Mesenchymal stem cell (in vitro differentiated cells and primary cell): ENCODE measurements at regions not wholly inside any gene's neighbourhood (a gene's known extent, or its start where the extent isn't known, plus 50 kb on each side); places are given as distances from the start of the nearest gene placed in this dataset.
"Not testable (repeated sequence)": the region's sequence is repeated elsewhere in the genome, so short reads cannot be mapped to it uniquely, and the experiment has no call there.

Experiments
- DNase-seq: peaks from one replicate; pipeline ENCODE4 v3.0.0-alpha.2; 2013
- H2AFZ ChIP-seq: one replicate; pipeline ENCODE4 v1.6.1; 2013; ENCODE audit warnings: low read depth, mild to moderate bottlenecking, control low read depth, inconsistent platforms, low read length, moderate library complexity
- H2AK5ac ChIP-seq: 2 replicates; pipeline ENCODE4 v1.6.1; 2013; ENCODE audit warnings: low read length, moderate library complexity, mild to moderate bottlenecking, inconsistent platforms; ENCODE audit not compliant: severe bottlenecking
- H2BK120ac ChIP-seq: one replicate; pipeline ENCODE4 v1.6.1; 2013; ENCODE audit warnings: low read depth, mild to moderate bottlenecking, inconsistent platforms, low read length, moderate library complexity
- H2BK12ac ChIP-seq, 2 experiments: one replicate each; pipeline ENCODE4 v1.6.1; 2013; ENCODE audit warnings: inconsistent platforms in 2 of 2, low read length in 2 of 2, mild to moderate bottlenecking in 2 of 2, moderate library complexity in 2 of 2, control low read depth in 1 of 2
- H2BK15ac ChIP-seq: one replicate; pipeline ENCODE4 v1.6.1; 2013; ENCODE audit warnings: mild to moderate bottlenecking, low read depth, inconsistent platforms; ENCODE audit not compliant: poor library complexity, severe bottlenecking
- H2BK5ac ChIP-seq: 2 replicates; pipeline ENCODE4 v1.6.1; 2013; ENCODE audit warnings: low read depth, mild to moderate bottlenecking, low read length, control low read depth, inconsistent platforms; ENCODE audit not compliant: poor library complexity, severe bottlenecking
- H3K14ac ChIP-seq, 2 experiments: one replicate each; pipeline ENCODE4 v1.6.1; 2013; ENCODE audit warnings: inconsistent platforms in 2 of 2, low read length in 2 of 2, control low read depth in 1 of 2, mild to moderate bottlenecking in 1 of 2, moderate library complexity in 1 of 2
- H3K18ac ChIP-seq, 2 experiments: one replicate each; pipeline ENCODE4 v1.6.1; 2013; ENCODE audit warnings: inconsistent platforms in 2 of 2, low read length in 2 of 2, control low read depth in 1 of 2, low read depth in 1 of 2, mild to moderate bottlenecking in 1 of 2
- H3K23ac ChIP-seq, 2 experiments: one replicate each; pipeline ENCODE4 v1.6.1; 2013; ENCODE audit warnings: inconsistent platforms in 2 of 2, low read length in 2 of 2, mild to moderate bottlenecking in 2 of 2, moderate library complexity in 2 of 2, control low read depth in 1 of 2
- H3K27ac ChIP-seq: 2 replicates; pipeline ENCODE4 v1.5.1; 2013; ENCODE audit warnings: mild to moderate bottlenecking, moderate library complexity, low read length, control low read depth, inconsistent platforms; ENCODE audit not compliant: poor library complexity, severe bottlenecking
- H3K27me3 ChIP-seq, 2 experiments: 2 replicates each; pipeline versions ENCODE4 v1.6.1 to v1.7.0; 2013; ENCODE audit warnings: low read length in 2 of 2, mild to moderate bottlenecking in 2 of 2, moderate library complexity in 2 of 2, control low read depth in 1 of 2, inconsistent platforms in 1 of 2; ENCODE audit not compliant: control insufficient read depth in 1 of 2, insufficient read depth in 1 of 2
- H3K36me3 ChIP-seq, 2 experiments: 2 replicates each; pipeline versions ENCODE4 v1.6.1 to v1.7.0; 2013; ENCODE audit warnings: low read length in 2 of 2, control low read depth in 1 of 2, inconsistent platforms in 1 of 2, low read depth in 1 of 2, mild to moderate bottlenecking in 1 of 2; ENCODE audit not compliant: insufficient read depth in 2 of 2, control insufficient read depth in 1 of 2
- H3K4ac ChIP-seq, 2 experiments: one replicate each; pipeline ENCODE4 v1.6.1; 2013; ENCODE audit warnings: inconsistent platforms in 2 of 2, low read length in 2 of 2, mild to moderate bottlenecking in 2 of 2, moderate library complexity in 2 of 2, control low read depth in 1 of 2, low read depth in 1 of 2
- H3K4me1 ChIP-seq: 2 replicates; pipeline ENCODE4 v1.6.1; 2013; ENCODE audit warnings: low read depth, low read length, control low read depth; ENCODE audit not compliant: control insufficient read depth, insufficient read depth
- H3K4me2 ChIP-seq: 2 replicates; pipeline ENCODE4 v1.6.1; 2013; ENCODE audit warnings: low read length, mild to moderate bottlenecking, inconsistent platforms; ENCODE audit not compliant: poor library complexity, severe bottlenecking
- H3K4me3 ChIP-seq, 2 experiments: 2 replicates each; pipeline versions ENCODE4 v1.5.1 to v1.7.0; 2013; ENCODE audit warnings: low read length in 2 of 2, mild to moderate bottlenecking in 2 of 2, control low read depth in 1 of 2, low read depth in 1 of 2; ENCODE audit not compliant: insufficient read depth in 1 of 2
- H3K79me1 ChIP-seq: replicated peaks from 2 replicates; pipeline ENCODE4 v1.6.1; 2013; ENCODE audit warnings: mild to moderate bottlenecking, control low read depth, low read length, inconsistent platforms; ENCODE audit not compliant: poor library complexity, severe bottlenecking
- H3K9ac ChIP-seq: 2 replicates; pipeline ENCODE4 v1.7.0; 2013; ENCODE audit warnings: mild to moderate bottlenecking, low read length, moderate library complexity
- H3K9me3 ChIP-seq: 2 replicates; pipeline ENCODE4 v1.7.0; 2013; ENCODE audit warnings: mild to moderate bottlenecking, low read length; ENCODE audit not compliant: control insufficient read depth
- H4K8ac ChIP-seq: one replicate; pipeline ENCODE4 v1.6.1; 2013; ENCODE audit warnings: inconsistent platforms, mild to moderate bottlenecking, low read length, moderate library complexity
- H4K91ac ChIP-seq: one replicate; pipeline ENCODE4 v1.6.1; 2013; ENCODE audit warnings: mild to moderate bottlenecking, low read length, inconsistent platforms
- whole genome bisulfite sequencing: methylation state at CpG from one replicate; pipeline ENCODE4 v1.1.7; 2013; ENCODE audit warnings: mixed read lengths; 5-methylcytosine and 5-hydroxymethylcytosine counted together

- H3K27me3 ChIP-seq, result no peaks in the 10 kb centered on the region
- 65% methylated on average over 2 of the region's 3 CpGs for WGBS
- no peaks in the 10 kb centered on the region for H3K79me1 ChIP-seq
- no peak overlapping the region for H4K91ac ChIP-seq
- no peak overlapping the region for H3K4me3 ChIP-seq
- H3K9ac ChIP-seq, result no peak overlapping the region
- no peak overlapping the region for H2BK120ac ChIP-seq
- no peak overlapping the region for H2BK12ac ChIP-seq
- H3K36me3 ChIP-seq, result no peaks in the 10 kb centered on the region
- no peak overlapping the region for H3K18ac ChIP-seq
- H3K27ac ChIP-seq, result no peak overlapping the region
- no peak for DNase-seq
- no peaks in the 10 kb centered on the region for H3K4me1 ChIP-seq
- no peak overlapping the region for H3K4me2 ChIP-seq
- no peak overlapping the region for H3K14ac ChIP-seq
- no peak overlapping the region for H3K4ac ChIP-seq
- no peak overlapping the region for H2AFZ ChIP-seq
- no peak overlapping the region for H3K23ac ChIP-seq
- H3K9me3 ChIP-seq, result no peaks in the 10 kb centered on the region
- no peak overlapping the region for H2AK5ac ChIP-seq
- H2BK15ac ChIP-seq, result no peak overlapping the region
- no peak overlapping the region for H2BK5ac ChIP-seq
- no peak overlapping the region for H4K8ac ChIP-seq
Observed at GRCh38 chr18:55735199-55735855, 147.3 kb upstream of the TCF4 start.

GRCh38 chr18:55732227-55733106, 144.5 kb upstream of the TCF4 start:
- WGBS, result 97% methylated on average over 2 of the region's 2 CpGs
- peak; percentile 24 for DNase-seq
- H3K9ac ChIP-seq, result peak overlapping the region; percentile 26

GRCh38 chr18:55731594-55732042, 143.6 kb upstream of the TCF4 start:
- H3K27ac ChIP-seq, result no peak overlapping the region
- no peaks in the 10 kb centered on the region for H3K9me3 ChIP-seq
- H3K27me3 ChIP-seq, result no peaks in the 10 kb centered on the region
- H3K79me1 ChIP-seq, result no peaks in the 10 kb centered on the region
- H3K4me3 ChIP-seq, result no peak overlapping the region
- H2BK120ac ChIP-seq, result no peak overlapping the region
- no peaks in the 10 kb centered on the region for H3K36me3 ChIP-seq
- no peak overlapping the region for H3K14ac ChIP-seq
- H4K8ac ChIP-seq, result no peak overlapping the region
- no peak overlapping the region for H4K91ac ChIP-seq
- H3K23ac ChIP-seq, result no peak overlapping the region
- H3K4ac ChIP-seq, result no peak overlapping the region
- no peak overlapping the region for H3K4me2 ChIP-seq
- no peak overlapping the region for H3K18ac ChIP-seq
- H2AFZ ChIP-seq, result no peak overlapping the region
- H3K9ac ChIP-seq, result peak overlapping the region; percentile 26
- H2BK15ac ChIP-seq, result no peak overlapping the region
- WGBS, result 93% methylated on average over 3 of the region's 4 CpGs
- H2AK5ac ChIP-seq, result no peak overlapping the region
- DNase-seq, result no peak
- no peak overlapping the region for H2BK5ac ChIP-seq
- no peaks in the 10 kb centered on the region for H3K4me1 ChIP-seq
- H2BK12ac ChIP-seq, result no peak overlapping the region

More at GRCh38 chr18:55732227-55733106, 144.5 kb upstream of the TCF4 start:
- no peak overlapping the region for H2AFZ ChIP-seq
- no peaks in the 10 kb centered on the region for H3K4me1 ChIP-seq
- no peak overlapping the region for H2AK5ac ChIP-seq
- H3K27ac ChIP-seq, result no peak overlapping the region
- H3K9me3 ChIP-seq, result no peaks in the 10 kb centered on the region
- H4K8ac ChIP-seq, result no peak overlapping the region
- no peak overlapping the region for H3K4me3 ChIP-seq
- H3K4ac ChIP-seq, result no peak overlapping the region
- no peaks in the 10 kb centered on the region for H3K27me3 ChIP-seq
- no peaks in the 10 kb centered on the region for H3K36me3 ChIP-seq
- H3K14ac ChIP-seq, result no peak overlapping the region
- H3K18ac ChIP-seq, result no peak overlapping the region
- H3K23ac ChIP-seq, result no peak overlapping the region
- H2BK12ac ChIP-seq, result peak overlapping the region in 1 of 2 experiments; percentile 46
- no peak overlapping the region for H2BK5ac ChIP-seq
- no peak overlapping the region for H4K91ac ChIP-seq
- no peak overlapping the region for H2BK120ac ChIP-seq
- H2BK15ac ChIP-seq, result no peak overlapping the region
- no peak overlapping the region for H3K4me2 ChIP-seq
- H3K79me1 ChIP-seq, result no peaks in the 10 kb centered on the region

- WGBS, result 64% methylated on average over 17 of the region's 21 CpGs
Observed at GRCh38 chr18:55721006-55721405, 133.0 kb upstream of the TCF4 start.

More at GRCh38 chr18:55721006-55721405, 133.0 kb upstream of the TCF4 start:
- not testable (repeated sequence) for H3K9me3 ChIP-seq, H3K27ac ChIP-seq, H3K14ac ChIP-seq, H3K36me3 ChIP-seq, H3K4me2 ChIP-seq, H2BK15ac ChIP-seq, H2BK5ac ChIP-seq, H2AFZ ChIP-seq, H2BK12ac ChIP-seq, H3K4me3 ChIP-seq, H3K27me3 ChIP-seq, H2BK120ac ChIP-seq, H3K23ac ChIP-seq, H3K4ac ChIP-seq, H4K91ac ChIP-seq, H2AK5ac ChIP-seq, H3K18ac ChIP-seq, H4K8ac ChIP-seq, H3K79me1 ChIP-seq, H3K9ac ChIP-seq, H3K4me1 ChIP-seq, DNase-seq
